Naive thymus-derived CD4-positive, alpha-beta T cell (primary cell): ENCODE measurements at regions not wholly inside any gene's neighbourhood (a gene's known extent, or its start where the extent isn't known, plus 50 kb on each side); places are given as distances from the start of the nearest gene placed in this dataset.
"Not testable (repeated sequence)": the region's sequence is repeated elsewhere in the genome, so short reads cannot be mapped to it uniquely, and the experiment has no call there.

Source experiments
- ATAC-seq: fragments of 150-1000 bp; cut with Tn5 transposase; 2 replicates; pipeline ENCODE4 v1.10.0; 2021; ENCODE audit warnings: mild to moderate bottlenecking, moderate library complexity
- CTCF ChIA-PET: fragments of 350-600 bp; sonication (Branson Sonifier 250); formaldehyde crosslinking; loops from one replicate; lab custom pipeline; 2021; ENCODE audit warnings: antibody characterized with exemption; lab: Charles Lee
- POLR2A ChIA-PET: fragments of 350-600 bp; sonication (Branson Sonifier 250); formaldehyde crosslinking; loops from one replicate; lab custom pipeline; 2021; ENCODE audit warnings: antibody characterized with exemption, inconsistent platforms; lab: Charles Lee
- DNase-seq, 9 donors: peaks; one replicate each; pipeline versions ENCODE4 v3.0.0 to v3.0.0-alpha.2; 2020 to 2022; ENCODE audit warnings: mixed read lengths in 1 of 9
- H3K27ac ChIP-seq: one replicate; pipeline ENCODE4 v1.7.0; 2013; ENCODE audit warnings: mild to moderate bottlenecking, low read depth, low read length, moderate library complexity
- H3K27me3 ChIP-seq, 2 donors: one replicate each; pipeline ENCODE4 v1.7.0; 2013; ENCODE audit warnings: low read length in 2 of 2, mild to moderate bottlenecking in 2 of 2, moderate library complexity in 2 of 2; ENCODE audit not compliant: control insufficient read depth in 2 of 2, insufficient read depth in 2 of 2
- H3K36me3 ChIP-seq, 3 experiments: 1 replicate in 2 of 3; 2 replicates in 1 of 3; pipeline ENCODE4 v1.7.0; 2013; ENCODE audit warnings: low read length in 3 of 3, mild to moderate bottlenecking in 3 of 3, moderate library complexity in 1 of 3; ENCODE audit not compliant: insufficient read depth in 3 of 3, control insufficient read depth in 2 of 3
- H3K4me1 ChIP-seq, 2 donors: one replicate each; pipeline ENCODE4 v1.7.0; 2013; ENCODE audit warnings: low read length in 2 of 2, mild to moderate bottlenecking in 2 of 2, moderate library complexity in 1 of 2; ENCODE audit not compliant: control insufficient read depth in 2 of 2, insufficient read depth in 2 of 2
- H3K4me3 ChIP-seq: 2 replicates; pipeline ENCODE4 v1.7.0; 2013; ENCODE audit warnings: mild to moderate bottlenecking, low read length
- H3K9me3 ChIP-seq, 3 experiments: 1 replicate in 2 of 3; 2 replicates in 1 of 3; pipeline ENCODE4 v1.7.0; 2013; ENCODE audit warnings: low read length in 3 of 3; ENCODE audit not compliant: control insufficient read depth in 2 of 3
- H3K27ac Mint-ChIP-seq, 9 donors: one replicate each; pipeline ENCODE4 v1.8.0; 2020 to 2022; ENCODE audit warnings: mixed read lengths in 9 of 9, mild to moderate bottlenecking in 8 of 9, moderate library complexity in 5 of 9, inconsistent platforms in 2 of 9
- H3K27me3 Mint-ChIP-seq, 5 donors: one replicate each; pipeline ENCODE4 v1.8.0; 2021 to 2022; ENCODE audit warnings: mixed read lengths in 5 of 5, mild to moderate bottlenecking in 1 of 5
- H3K36me3 Mint-ChIP-seq, 5 donors: one replicate each; pipeline ENCODE4 v1.8.0; 2020 to 2022; ENCODE audit warnings: mixed read lengths in 5 of 5, mild to moderate bottlenecking in 3 of 5, inconsistent platforms in 1 of 5
- H3K4me1 Mint-ChIP-seq, 7 donors: one replicate each; pipeline ENCODE4 v1.8.0; 2020 to 2022; ENCODE audit warnings: mixed read lengths in 7 of 7, mild to moderate bottlenecking in 3 of 7, inconsistent platforms in 1 of 7
- H3K4me3 Mint-ChIP-seq, 10 donors: one replicate each; pipeline ENCODE4 v1.8.0; 2020 to 2022; ENCODE audit warnings: mild to moderate bottlenecking in 10 of 10, mixed read lengths in 10 of 10, moderate library complexity in 6 of 10, inconsistent platforms in 2 of 10
- H3K9me3 Mint-ChIP-seq, 11 donors: one replicate each; pipeline ENCODE4 v1.8.0; 2020 to 2022; ENCODE audit warnings: mixed read lengths in 11 of 11, mild to moderate bottlenecking in 4 of 11, inconsistent platforms in 1 of 11, moderate library complexity in 1 of 11
- intact Hi-C, 2 donors: fragments of 100-400 bp; cut with micrococcal nuclease; formaldehyde crosslinking; loops; one replicate each; pipeline ENCODE4 v1.15.1; 2023

DNA sequence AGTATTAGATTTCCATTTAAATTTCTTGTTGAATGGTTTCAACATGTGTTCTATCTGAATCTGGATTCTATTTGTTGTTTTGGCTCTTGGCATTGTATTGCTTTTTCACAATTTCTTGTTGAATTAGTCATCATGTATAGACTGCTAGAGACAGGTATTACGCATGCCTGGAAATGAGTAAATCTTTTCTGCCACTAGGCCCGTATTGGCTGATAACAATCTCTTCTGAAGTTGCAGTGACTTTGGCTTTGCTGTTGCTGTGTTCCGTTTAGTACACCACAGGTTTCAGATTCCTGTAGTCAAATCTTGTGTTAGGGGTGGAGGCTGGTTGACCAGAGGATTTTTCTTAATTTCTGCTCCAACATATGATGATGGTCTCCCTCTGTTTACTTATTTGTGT lies 1339.4 kb downstream of the GRIK2 start:
- H3K4me3 ChIP-seq: no peak overlapping the region
- Mint-ChIP-seq H3K27ac (no peak overlapping the region), H3K4me1 (no peaks in the 10 kb centered on the region), H3K27me3 (no peaks in the 10 kb centered on the region), H3K36me3 (no peaks in the 10 kb centered on the region), H3K9me3 (peaks cover 0 to 11% (median 4%) of the 10 kb centered on the region in 11 donors), H3K4me3 (no peak overlapping the region)
- H3K4me1 ChIP-seq: no peaks in the 10 kb centered on the region
- ChIA-PET POLR2A (no interaction called here), CTCF (no interaction called here)
- H3K27me3 ChIP-seq: no peaks in the 10 kb centered on the region
- H3K27ac ChIP-seq: no peak overlapping the region
- DNase-seq (no peak), ATAC-seq (no peak)
- intact Hi-C loops: no loop called here
- no peaks in the 10 kb centered on the region for H3K36me3 ChIP-seq
- H3K9me3 ChIP-seq: no peaks in the 10 kb centered on the region

DNA sequence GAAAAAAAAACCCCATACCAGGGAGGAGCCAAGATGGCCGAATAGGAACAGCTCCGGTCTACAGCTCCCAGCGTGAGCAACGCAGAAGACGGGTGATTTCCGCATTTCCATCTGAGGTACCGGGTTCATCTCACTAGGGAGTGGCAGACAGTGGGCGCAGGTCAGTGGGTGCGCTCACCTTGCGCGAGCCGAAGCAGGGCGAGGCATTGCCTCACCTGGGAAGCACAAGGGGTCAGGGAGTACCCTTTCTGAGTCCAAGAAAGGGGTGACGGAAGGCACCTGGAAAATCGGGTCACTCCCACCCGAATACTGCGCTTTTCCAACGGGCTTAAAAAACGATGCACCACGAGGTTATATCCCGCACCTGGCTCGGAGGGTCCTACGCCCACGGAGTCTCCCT lies 1328.6 kb downstream of the GRIK2 start:
- H3K4me3 Mint-ChIP-seq, POLR2A ChIA-PET, H3K36me3 ChIP-seq, H3K36me3 Mint-ChIP-seq, intact Hi-C loops, H3K27me3 Mint-ChIP-seq, H3K27ac ChIP-seq, H3K4me1 Mint-ChIP-seq, H3K9me3 Mint-ChIP-seq, ATAC-seq, DNase-seq, H3K27ac Mint-ChIP-seq, H3K4me3 ChIP-seq, H3K9me3 ChIP-seq, CTCF ChIA-PET, H3K4me1 ChIP-seq, H3K27me3 ChIP-seq: not testable (repeated sequence)

DNA sequence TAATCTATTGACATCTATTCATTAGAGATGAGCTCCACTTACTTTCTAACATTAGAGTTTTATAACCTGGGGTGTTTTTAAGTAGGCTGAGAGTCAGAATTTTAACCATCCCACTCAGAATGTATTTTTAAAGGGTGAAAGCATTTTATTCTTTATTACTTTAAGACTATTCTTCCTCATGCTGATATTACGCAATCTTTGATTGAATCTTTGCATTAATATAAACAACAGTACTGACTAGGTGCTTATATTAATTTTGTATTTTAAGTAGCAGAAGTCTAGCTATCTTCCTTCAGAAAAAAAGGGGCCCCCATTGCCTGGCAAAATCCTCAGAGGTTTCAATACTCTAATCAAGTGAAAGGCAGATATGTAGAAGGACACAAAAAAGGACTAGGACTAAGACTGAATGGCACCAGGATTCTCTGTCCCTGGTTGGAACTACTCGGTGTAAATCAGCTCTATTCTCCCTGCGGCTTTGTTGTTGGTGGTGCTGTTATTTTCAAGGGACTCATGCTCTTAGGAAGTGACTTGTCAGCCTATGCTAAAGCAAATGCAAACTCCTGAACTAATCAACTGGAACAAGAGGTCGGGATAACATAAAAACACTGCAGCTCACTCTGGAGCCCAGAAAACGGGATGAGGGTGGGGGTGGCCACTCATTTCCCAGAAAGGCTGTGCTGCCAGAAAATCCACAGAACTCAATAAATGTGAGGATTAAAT lies 1324.4 kb downstream of the GRIK2 start:
- CTCF ChIA-PET: no interaction called here
- no peaks in the 10 kb centered on the region for H3K27me3 Mint-ChIP-seq
- DNase-seq: no peak

DNA sequence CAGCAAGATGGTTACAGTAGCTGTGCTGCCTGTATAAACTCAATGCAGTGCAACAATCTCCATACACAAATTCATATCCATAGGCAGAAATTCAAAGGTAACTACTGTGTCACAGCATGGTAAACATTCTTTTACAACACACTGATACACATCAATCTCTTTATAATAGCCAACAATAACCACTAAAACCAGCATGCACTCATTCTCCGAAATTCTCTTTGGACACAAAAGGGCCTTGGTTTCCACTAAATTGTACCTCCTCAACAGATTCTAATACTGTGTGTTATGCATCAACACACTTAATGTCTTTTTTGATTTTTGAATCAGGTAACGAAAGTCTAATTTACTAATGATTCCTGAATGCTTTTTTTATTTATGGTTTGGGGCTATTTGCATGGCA lies 1323.7 kb downstream of the GRIK2 start:
- Mint-ChIP-seq H3K4me1 (no peaks in the 10 kb centered on the region), H3K27me3 (no peaks in the 10 kb centered on the region), H3K27ac (no peak overlapping the region), H3K4me3 (no peak overlapping the region), H3K36me3 (no peaks in the 10 kb centered on the region), H3K9me3 (peaks cover 0 to 7% (median 0%) of the 10 kb centered on the region in 11 donors)
- ATAC-seq (no peak), DNase-seq (no peak)
- Histone ChIP-seq H3K27ac (no peak overlapping the region), H3K36me3 (no peaks in the 10 kb centered on the region), H3K4me3 (no peak overlapping the region), H3K27me3 (no peaks in the 10 kb centered on the region), H3K4me1 (no peaks in the 10 kb centered on the region), H3K9me3 (no peaks in the 10 kb centered on the region)
- ChIA-PET POLR2A (no interaction called here), CTCF (no interaction called here)
- intact Hi-C loops: no loop called here

More for the DNA sequence above, 1324.4 kb downstream of the GRIK2 start:
- POLR2A ChIA-PET: no interaction called here
- no peaks in the 10 kb centered on the region for H3K9me3 ChIP-seq
- Mint-ChIP-seq H3K4me3 (no peak overlapping the region), H3K4me1 (no peaks in the 10 kb centered on the region), H3K36me3 (no peaks in the 10 kb centered on the region), H3K27ac (no peak overlapping the region), H3K9me3 (peaks cover 0 to 7% (median 0%) of the 10 kb centered on the region in 11 donors)
- H3K4me1 ChIP-seq: no peaks in the 10 kb centered on the region
- no peak overlapping the region for H3K27ac ChIP-seq
- H3K27me3 ChIP-seq: no peaks in the 10 kb centered on the region
- intact Hi-C loops: no loop called here
- H3K4me3 ChIP-seq: no peak overlapping the region
- no peak for ATAC-seq
- H3K36me3 ChIP-seq: no peaks in the 10 kb centered on the region

DNA sequence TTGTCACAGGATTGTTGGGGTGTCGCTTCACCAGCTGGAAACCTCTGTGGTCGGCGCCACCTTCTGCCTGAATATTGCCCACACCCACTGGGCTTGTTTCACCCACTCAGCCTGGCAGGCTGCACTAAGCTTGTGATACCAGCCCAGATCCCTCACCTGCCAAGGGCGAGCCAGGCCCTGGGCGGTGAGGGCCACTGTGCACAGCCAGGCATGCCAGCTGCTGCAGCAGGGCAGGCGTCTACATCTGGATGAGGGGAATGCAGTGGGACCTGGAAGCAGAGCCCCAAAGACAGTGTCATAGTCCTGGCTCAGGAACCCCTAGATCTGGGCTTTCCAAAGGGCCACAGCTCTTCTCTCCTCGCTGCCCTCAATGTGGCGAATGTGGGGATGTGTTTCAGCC lies 1307.5 kb downstream of the GRIK2 start:
- no peaks in the 10 kb centered on the region for H3K4me1 Mint-ChIP-seq
- H3K27me3 ChIP-seq: no peaks in the 10 kb centered on the region
- DNase-seq (no peak), ATAC-seq (no peak)
- no peak overlapping the region for H3K27ac Mint-ChIP-seq
- ChIA-PET POLR2A (no interaction called here), CTCF (no interaction called here)
- H3K36me3 ChIP-seq: no peaks in the 10 kb centered on the region
- H3K9me3 ChIP-seq: no peaks in the 10 kb centered on the region
- no peak overlapping the region for H3K4me3 Mint-ChIP-seq
- H3K27ac ChIP-seq: no peak overlapping the region
- H3K4me3 ChIP-seq: no peak overlapping the region
- H3K4me1 ChIP-seq: no peaks in the 10 kb centered on the region
- intact Hi-C loops: no loop called here
- no peaks in the 10 kb centered on the region for H3K27me3 Mint-ChIP-seq
- H3K36me3 Mint-ChIP-seq: no peaks in the 10 kb centered on the region
- peaks cover 0 to 14% (median 2%) of the 10 kb centered on the region in 11 donors for H3K9me3 Mint-ChIP-seq

DNA sequence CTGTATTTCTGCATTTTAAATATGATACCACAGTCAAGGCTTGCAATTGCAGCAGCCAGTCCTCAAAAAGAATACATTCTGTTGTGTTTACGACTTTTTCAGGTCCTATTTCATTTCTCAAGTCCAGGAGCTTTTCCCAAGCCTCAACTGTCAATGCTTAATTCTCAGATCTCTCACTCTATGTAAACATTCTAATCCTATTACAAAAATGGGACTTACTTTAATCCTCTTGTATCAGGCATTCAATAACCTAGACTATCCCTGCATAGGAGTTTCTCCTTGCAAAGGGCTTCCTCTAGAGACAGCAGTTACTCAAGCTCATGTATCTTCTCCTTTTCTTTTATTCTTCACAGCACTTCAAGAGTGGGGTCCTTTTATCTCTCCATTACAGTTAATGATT lies 1293.0 kb downstream of the GRIK2 start:
- H3K27me3 Mint-ChIP-seq: no peaks in the 10 kb centered on the region
- H3K36me3 Mint-ChIP-seq: no peaks in the 10 kb centered on the region
- no peak overlapping the region for H3K27ac Mint-ChIP-seq
- Histone ChIP-seq H3K27ac (no peak overlapping the region), H3K4me3 (no peak overlapping the region), H3K36me3 (no peaks in the 10 kb centered on the region), H3K9me3 (no peaks in the 10 kb centered on the region), H3K4me1 (no peaks in the 10 kb centered on the region), H3K27me3 (no peaks in the 10 kb centered on the region)
- POLR2A ChIA-PET: no interaction called here
- DNase-seq (no peak), ATAC-seq (no peak)
- intact Hi-C loops: no loop called here
- H3K9me3 Mint-ChIP-seq: peaks cover 0 to 25% (median 0%) of the 10 kb centered on the region in 11 donors
- no peak overlapping the region for H3K4me3 Mint-ChIP-seq
- CTCF ChIA-PET: no interaction called here
- no peaks in the 10 kb centered on the region for H3K4me1 Mint-ChIP-seq

DNA sequence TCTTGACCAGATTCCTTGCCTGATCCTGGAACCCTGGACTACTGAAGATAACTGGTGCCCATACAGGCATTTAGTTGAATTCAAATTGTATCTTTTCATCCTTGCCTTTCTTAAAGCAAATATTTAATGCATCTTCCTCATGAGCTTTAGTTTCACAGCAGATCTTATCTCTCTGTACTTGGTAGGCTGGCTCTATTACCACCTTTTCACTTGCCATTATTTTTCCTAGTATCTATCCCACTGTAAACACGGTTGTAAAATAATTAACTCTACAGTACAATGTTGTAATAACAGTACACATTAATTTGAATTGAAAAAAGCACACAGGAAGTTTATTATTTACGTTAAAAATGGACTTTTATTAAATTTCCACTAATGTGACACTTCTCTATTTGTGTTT lies 1286.9 kb downstream of the GRIK2 start:
- no peaks in the 10 kb centered on the region for H3K27me3 Mint-ChIP-seq
- no peak overlapping the region for H3K4me3 Mint-ChIP-seq
- H3K27ac ChIP-seq: no peak overlapping the region
- ATAC-seq: no peak
- DNase-seq: no peak
- no peaks in the 10 kb centered on the region for H3K9me3 ChIP-seq
- intact Hi-C loops: no loop called here
- no peaks in the 10 kb centered on the region for H3K36me3 Mint-ChIP-seq
- H3K27ac Mint-ChIP-seq: no peak overlapping the region
- POLR2A ChIA-PET: no interaction called here
- H3K4me1 Mint-ChIP-seq: no peaks in the 10 kb centered on the region
- no peaks in the 10 kb centered on the region for H3K27me3 ChIP-seq
- H3K4me3 ChIP-seq: no peak overlapping the region
- H3K36me3 ChIP-seq: no peaks in the 10 kb centered on the region
- H3K9me3 Mint-ChIP-seq: peaks cover 0 to 13% (median 0%) of the 10 kb centered on the region in 11 donors
- CTCF ChIA-PET: no interaction called here
- no peaks in the 10 kb centered on the region for H3K4me1 ChIP-seq
